Endodermal cell (in vitro differentiated cells): ENCODE measurements at regions not wholly inside any gene's neighbourhood (a gene's known extent, or its start where the extent isn't known, plus 50 kb on each side); places are given as distances from the start of the nearest gene placed in this dataset.

Source experiments
- DNase-seq: peaks from one replicate; pipeline ENCODE4 v3.0.0-alpha.2; 2017
- H3K27ac ChIP-seq: 2 replicates; pipeline ENCODE4 v1.5.1; 2013; ENCODE audit warnings: mild to moderate bottlenecking, low read depth, low read length, moderate library complexity
- H3K27me3 ChIP-seq: 2 replicates; pipeline ENCODE4 v1.6.1; 2013; ENCODE audit warnings: mild to moderate bottlenecking, low read length, moderate library complexity; ENCODE audit not compliant: insufficient read depth, control insufficient read depth, poor library complexity, severe bottlenecking
- H3K36me3 ChIP-seq: 2 replicates; pipeline ENCODE4 v1.7.0; 2013; ENCODE audit warnings: mild to moderate bottlenecking, low read length, moderate library complexity; ENCODE audit not compliant: control insufficient read depth, insufficient read depth
- H3K4me1 ChIP-seq: one replicate; pipeline ENCODE4 v1.7.0; 2013; ENCODE audit warnings: low read length; ENCODE audit not compliant: control insufficient read depth, insufficient read depth
- H3K4me3 ChIP-seq: 2 replicates; pipeline ENCODE4 v1.5.1; 2013; ENCODE audit warnings: mild to moderate bottlenecking, low read length, moderate library complexity
- H3K9ac ChIP-seq: 2 replicates; pipeline ENCODE4 v1.6.1; 2013; ENCODE audit warnings: mild to moderate bottlenecking, low read length, moderate library complexity; ENCODE audit not compliant: poor library complexity, severe bottlenecking; ENCODE audit errors: extremely low read depth
- H3K9me3 ChIP-seq: 2 replicates; pipeline ENCODE4 v1.6.1; 2013; ENCODE audit warnings: mild to moderate bottlenecking, low read length, moderate library complexity; ENCODE audit not compliant: control insufficient read depth
- H3K27ac Mint-ChIP-seq: 2 replicates; pipeline ENCODE4 v1.8.0; 2020; ENCODE audit warnings: mixed read lengths
- H3K27me3 Mint-ChIP-seq: 2 replicates; pipeline ENCODE4 v1.8.0; 2021; ENCODE audit warnings: mild to moderate bottlenecking, mixed read lengths; ENCODE audit not compliant: insufficient read depth
- H3K36me3 Mint-ChIP-seq: 2 replicates; pipeline ENCODE4 v1.8.0; 2020; ENCODE audit warnings: low read depth, mixed read lengths
- H3K4me1 Mint-ChIP-seq: 2 replicates; pipeline ENCODE4 v1.8.0; 2020; ENCODE audit warnings: mixed read lengths
- H3K4me3 Mint-ChIP-seq: 2 replicates; pipeline ENCODE4 v1.8.0; 2020; ENCODE audit warnings: mild to moderate bottlenecking, moderate library complexity, mixed read lengths
- H3K9me3 Mint-ChIP-seq: 2 replicates; pipeline ENCODE4 v1.8.0; 2020; ENCODE audit warnings: mild to moderate bottlenecking, mixed read lengths
- WGBS, 2 experiments: methylation state at CpG; one replicate each; pipeline versions ENCODE4 v1.1.5 to v1.1.7; 2013; ENCODE audit warnings: missing lambda C conversion rate in 2 of 2, mixed read lengths in 1 of 2; ENCODE audit not compliant: insufficient coverage in 1 of 2, insufficient read length in 1 of 2; 5-methylcytosine and 5-hydroxymethylcytosine counted together
- TF ChIP-seq, protein P1 (sequence below): fragments of 200-600 bp; sonication (generic); conservative IDR thresholded peaks from 2 replicates; pipeline ENCODE4 v1.5.0; 2021; ENCODE audit warnings: antibody characterized with exemption, mild to moderate bottlenecking

- Mint-ChIP-seq H3K27ac (no peak overlapping the region), H3K4me3 (no peak overlapping the region), H3K4me1 (peaks cover 2% of the 10 kb centered on the region), H3K36me3 (no peaks in the 10 kb centered on the region), H3K9me3 (no peaks in the 10 kb centered on the region), H3K27me3 (peaks cover 9% of the 10 kb centered on the region)
- DNase-seq = peak; percentile 13
- Histone ChIP-seq H3K36me3 (no peaks in the 10 kb centered on the region), H3K27me3 (peaks cover 17% of the 10 kb centered on the region), H3K4me3 (no peak overlapping the region), H3K27ac (no peak overlapping the region), H3K4me1 (no peaks in the 10 kb centered on the region), H3K9ac (no peak overlapping the region), H3K9me3 (no peaks in the 10 kb centered on the region)
- WGBS, 2 experiments = 90 to 98% methylated on average over 4 to 7 of the region's 7 CpGs
- TF ChIP-seq, protein P1, sequence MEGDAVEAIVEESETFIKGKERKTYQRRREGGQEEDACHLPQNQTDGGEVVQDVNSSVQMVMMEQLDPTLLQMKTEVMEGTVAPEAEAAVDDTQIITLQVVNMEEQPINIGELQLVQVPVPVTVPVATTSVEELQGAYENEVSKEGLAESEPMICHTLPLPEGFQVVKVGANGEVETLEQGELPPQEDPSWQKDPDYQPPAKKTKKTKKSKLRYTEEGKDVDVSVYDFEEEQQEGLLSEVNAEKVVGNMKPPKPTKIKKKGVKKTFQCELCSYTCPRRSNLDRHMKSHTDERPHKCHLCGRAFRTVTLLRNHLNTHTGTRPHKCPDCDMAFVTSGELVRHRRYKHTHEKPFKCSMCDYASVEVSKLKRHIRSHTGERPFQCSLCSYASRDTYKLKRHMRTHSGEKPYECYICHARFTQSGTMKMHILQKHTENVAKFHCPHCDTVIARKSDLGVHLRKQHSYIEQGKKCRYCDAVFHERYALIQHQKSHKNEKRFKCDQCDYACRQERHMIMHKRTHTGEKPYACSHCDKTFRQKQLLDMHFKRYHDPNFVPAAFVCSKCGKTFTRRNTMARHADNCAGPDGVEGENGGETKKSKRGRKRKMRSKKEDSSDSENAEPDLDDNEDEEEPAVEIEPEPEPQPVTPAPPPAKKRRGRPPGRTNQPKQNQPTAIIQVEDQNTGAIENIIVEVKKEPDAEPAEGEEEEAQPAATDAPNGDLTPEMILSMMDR = no peak
Observed at GRCh38 chr6:6392214-6393068, 72.0 kb upstream of the F13A1 start.

DNA sequence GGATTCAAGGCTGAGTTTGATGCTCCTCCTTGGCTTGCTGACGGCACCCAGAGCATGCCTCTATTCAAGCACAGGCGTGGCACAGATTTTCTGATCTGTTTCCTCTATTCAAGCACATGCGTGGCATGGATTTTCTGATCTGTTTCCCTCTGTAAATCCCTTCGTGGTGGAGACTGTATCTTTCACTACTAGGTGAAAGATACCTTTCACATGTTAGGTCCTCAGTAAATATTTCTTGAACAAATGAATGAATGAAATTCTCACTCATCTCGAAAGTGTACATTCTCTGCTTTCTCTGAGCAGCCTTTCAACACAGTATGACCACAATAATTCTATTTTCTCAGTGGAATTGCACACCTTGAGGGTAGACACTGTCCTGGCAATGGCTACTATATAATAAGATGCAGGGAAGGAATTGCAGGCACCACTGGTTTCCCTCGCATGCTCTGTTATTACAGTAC lies 72.6 kb upstream of the F13A1 start:
- no peaks in the 10 kb centered on the region for H3K9me3 Mint-ChIP-seq

GRCh38 chr6:6395581-6396197 lies 75.2 kb upstream of the F13A1 start:
- Histone ChIP-seq H3K9ac (no peak overlapping the region), H3K4me1 (no peaks in the 10 kb centered on the region), H3K4me3 (no peak overlapping the region), H3K27me3 (peaks cover 36% of the 10 kb centered on the region), H3K27ac (no peak overlapping the region), H3K9me3 (no peaks in the 10 kb centered on the region), H3K36me3 (no peaks in the 10 kb centered on the region)
- Mint-ChIP-seq H3K36me3 (no peaks in the 10 kb centered on the region), H3K9me3 (no peaks in the 10 kb centered on the region), H3K4me1 (peaks cover 4% of the 10 kb centered on the region), H3K4me3 (no peak overlapping the region), H3K27me3 (peaks cover 14% of the 10 kb centered on the region), H3K27ac (no peak overlapping the region)
- TF ChIP-seq, protein P1 = no peak
- WGBS, 2 experiments = 83 to 90% methylated on average over 3 to 5 of the region's 5 CpGs
- DNase-seq = peak; percentile 2

More for the DNA sequence above, 72.6 kb upstream of the F13A1 start:
- H3K27me3 ChIP-seq = peaks cover 23% of the 10 kb centered on the region
- Mint-ChIP-seq H3K4me3 (no peak overlapping the region), H3K4me1 (peaks cover 2% of the 10 kb centered on the region), H3K36me3 (no peaks in the 10 kb centered on the region), H3K27ac (no peak overlapping the region), H3K27me3 (peaks cover 9% of the 10 kb centered on the region)
- no peaks in the 10 kb centered on the region for H3K9me3 ChIP-seq
- no peak for DNase-seq
- H3K4me3 ChIP-seq = no peak overlapping the region
- no peak overlapping the region for H3K9ac ChIP-seq
- no peaks in the 10 kb centered on the region for H3K36me3 ChIP-seq
- no peaks in the 10 kb centered on the region for H3K4me1 ChIP-seq
- WGBS, 2 experiments = 86 to 89% methylated on average over 4 to 6 of the region's 6 CpGs
- TF ChIP-seq, protein P1 = no peak
- no peak overlapping the region for H3K27ac ChIP-seq
